MM.1S (cell line): ENCODE measurements at regions not wholly inside any gene's neighbourhood (a gene's known extent, or its start where the extent isn't known, plus 50 kb on each side); places are given as distances from the start of the nearest gene placed in this dataset.

Experiments
- DNase-seq: peaks from one replicate; pipeline ENCODE4 v3.0.0-alpha.2; 2015
- H2AFZ ChIP-seq: fragments of 300-600 bp; sonication (generic); 2 replicates; pipeline ENCODE4 v1.6.0; 2016; ENCODE audit warnings: antibody characterized with exemption, low read length
- H3F3A ChIP-seq: fragments of 300-600 bp; sonication (generic); 2 replicates; pipeline ENCODE4 v1.6.1; 2016; ENCODE audit warnings: mild to moderate bottlenecking, antibody characterized with exemption, low read length, moderate library complexity, mixed read lengths; ENCODE audit not compliant: insufficient read depth
- H3K27ac ChIP-seq: fragments of 300-600 bp; sonication (generic); 2 replicates; pipeline ENCODE4 v1.5.1; 2016; ENCODE audit warnings: mild to moderate bottlenecking, low read length
- H3K27me3 ChIP-seq: fragments of 300-600 bp; sonication (generic); replicated peaks from 2 replicates; pipeline ENCODE4 v1.6.0; 2016; ENCODE audit warnings: low read length; ENCODE audit not compliant: insufficient read depth
- H3K36me3 ChIP-seq: fragments of 300-600 bp; sonication (generic); replicated peaks from 2 replicates; pipeline ENCODE4 v1.6.1; 2016; ENCODE audit warnings: mild to moderate bottlenecking, low read length, mixed read lengths; ENCODE audit not compliant: insufficient read depth
- H3K4me1 ChIP-seq: fragments of 300-600 bp; sonication (generic); 2 replicates; pipeline ENCODE4 v1.6.1; 2016; ENCODE audit warnings: low read length, mixed read lengths
- H3K4me2 ChIP-seq: fragments of 300-600 bp; sonication (generic); 2 replicates; pipeline ENCODE4 v1.6.0; 2016; ENCODE audit warnings: low read depth, low read length
- H3K4me3 ChIP-seq: fragments of 300-600 bp; sonication (generic); 2 replicates; pipeline ENCODE4 v1.5.1; 2016; ENCODE audit warnings: low read length, mixed read lengths
- H3K79me2 ChIP-seq: fragments of 300-600 bp; sonication (generic); 2 replicates; pipeline ENCODE4 v1.6.1; 2016; ENCODE audit warnings: mixed run types, low read length, mixed read lengths
- H3K9ac ChIP-seq: fragments of 300-600 bp; sonication (generic); 2 replicates; pipeline ENCODE4 v1.6.1; 2016; ENCODE audit warnings: low read length, mixed read lengths
- H3K9me2 ChIP-seq: fragments of 300-600 bp; sonication (generic); replicated peaks from 2 replicates; pipeline ENCODE4 v1.6.1; 2016; ENCODE audit warnings: mild to moderate bottlenecking, low read length, mixed read lengths; ENCODE audit not compliant: insufficient read depth
- H3K9me3 ChIP-seq: fragments of 300-600 bp; sonication (generic); replicated peaks from 2 replicates; pipeline ENCODE4 v1.6.1; 2016; ENCODE audit warnings: mild to moderate bottlenecking, low read length, mixed read lengths; ENCODE audit not compliant: insufficient read depth
- H4K20me1 ChIP-seq: fragments of 300-600 bp; sonication (generic); 2 replicates; pipeline ENCODE4 v1.6.1; 2016; ENCODE audit warnings: mild to moderate bottlenecking, low read length, moderate library complexity, mixed read lengths; ENCODE audit not compliant: insufficient read depth
- CTCF ChIP-seq: fragments of 300-600 bp; sonication (generic); IDR thresholded peaks from 2 replicates; pipeline ENCODE4 v1.5.1; 2016; ENCODE audit warnings: antibody characterized with exemption, low read length, mixed read lengths
- EZH2 ChIP-seq: fragments of 300-600 bp; sonication (generic); optimal IDR thresholded peaks from 2 replicates; pipeline ENCODE3; 2017; ENCODE audit warnings: low read depth, mild to moderate bottlenecking, antibody characterized with exemption, low read length, mixed read lengths
- EZH2phosphoT487 ChIP-seq: fragments of 300-600 bp; sonication (generic); IDR thresholded peaks from 2 replicates; pipeline ENCODE4 v1.6.1; 2018; ENCODE audit warnings: antibody characterized with exemption, low read length

GRCh38 chr1:96409689-96410088 is 311.9 kb upstream of the PTBP2 start:
- Histone ChIP-seq H4K20me1 (no peaks in the 10 kb centered on the region), H3K9me3 (no peaks in the 10 kb centered on the region), H3K79me2 (no peaks in the 10 kb centered on the region), H3K9ac (no peak overlapping the region), H3K4me1 (no peaks in the 10 kb centered on the region), H3F3A (no peaks in the 10 kb centered on the region), H3K27ac (no peak overlapping the region), H3K4me3 (no peak overlapping the region), H3K36me3 (no peaks in the 10 kb centered on the region), H2AFZ (no peak overlapping the region), H3K4me2 (no peak overlapping the region), H3K27me3 (no peaks in the 10 kb centered on the region), H3K9me2 (no peaks in the 10 kb centered on the region)
- no peak for DNase-seq
- TF ChIP-seq CTCF (no peak), EZH2phosphoT487 (no peak), EZH2 (no peak)

GRCh38 chr1:96411006-96411405 is 310.6 kb upstream of the PTBP2 start:
- Histone ChIP-seq H3K9me2 (no peaks in the 10 kb centered on the region), H3K36me3 (no peaks in the 10 kb centered on the region), H2AFZ (no peak overlapping the region), H4K20me1 (no peaks in the 10 kb centered on the region), H3F3A (no peaks in the 10 kb centered on the region), H3K4me2 (no peak overlapping the region), H3K27ac (no peak overlapping the region), H3K4me3 (no peak overlapping the region), H3K4me1 (no peaks in the 10 kb centered on the region), H3K9ac (no peak overlapping the region), H3K9me3 (no peaks in the 10 kb centered on the region), H3K79me2 (no peaks in the 10 kb centered on the region), H3K27me3 (no peaks in the 10 kb centered on the region)
- no peak for TF ChIP-seq EZH2
- no peak for TF ChIP-seq CTCF
- TF ChIP-seq EZH2phosphoT487: no peak
- no peak for DNase-seq

- no peaks in the 10 kb centered on the region for H3K9me2 ChIP-seq
- no peak overlapping the region for H3K27ac ChIP-seq
- no peak overlapping the region for H2AFZ ChIP-seq
- H3F3A ChIP-seq: no peaks in the 10 kb centered on the region
- no peak overlapping the region for H3K4me3 ChIP-seq
- H3K9ac ChIP-seq: no peak overlapping the region
- no peak for DNase-seq
- no peaks in the 10 kb centered on the region for H3K9me3 ChIP-seq
- H3K4me1 ChIP-seq: no peaks in the 10 kb centered on the region
- TF ChIP-seq CTCF (no peak), EZH2phosphoT487 (no peak), EZH2 (no peak)
- no peaks in the 10 kb centered on the region for H3K36me3 ChIP-seq
- no peaks in the 10 kb centered on the region for H3K27me3 ChIP-seq
- no peak overlapping the region for H3K4me2 ChIP-seq
- H4K20me1 ChIP-seq: no peaks in the 10 kb centered on the region
- H3K79me2 ChIP-seq: no peaks in the 10 kb centered on the region
Observed at GRCh38 chr1:96414598-96414997, 307.0 kb upstream of the PTBP2 start.
